ENCODE measurements at regions not wholly inside any gene's neighbourhood (a gene's known extent, or its start where the extent isn't known, plus 50 kb on each side); places are given as distances from the start of the nearest gene placed in this dataset.

GRCh38 chrX:65203545-65203944 lies 227.3 kb upstream of the ZC4H2 start:
- no peaks in the 10 kb centered on the region for H3K79me2 ChIP-seq (ENCODE audit: insufficient read depth, low read length)
- H2AFZ ChIP-seq (ENCODE audit: low read depth, low read length), result no peak overlapping the region
- DNase-seq (no peak), ATAC-seq (ENCODE audit: insufficient read depth, low read depth) (no peak)
- H3K4me1 ChIP-seq (ENCODE audit: insufficient read depth, low read length), result no peaks in the 10 kb centered on the region
- H3K9me3 ChIP-seq (ENCODE audit: insufficient read depth, low read length, severe bottlenecking), result no peaks in the 10 kb centered on the region
- no peak overlapping the region for H3K4me2 ChIP-seq (ENCODE audit: insufficient read depth, low read length)
- no peaks in the 10 kb centered on the region for H3K36me3 ChIP-seq (ENCODE audit: insufficient read depth, low read length)
- TF ChIP-seq EZH2 (IDR thresholded peaks at IDR 0.05; ENCODE audit: borderline replicate concordance, low read depth, low read length, severe bottlenecking), result no peak
- TF ChIP-seq, protein P1, sequence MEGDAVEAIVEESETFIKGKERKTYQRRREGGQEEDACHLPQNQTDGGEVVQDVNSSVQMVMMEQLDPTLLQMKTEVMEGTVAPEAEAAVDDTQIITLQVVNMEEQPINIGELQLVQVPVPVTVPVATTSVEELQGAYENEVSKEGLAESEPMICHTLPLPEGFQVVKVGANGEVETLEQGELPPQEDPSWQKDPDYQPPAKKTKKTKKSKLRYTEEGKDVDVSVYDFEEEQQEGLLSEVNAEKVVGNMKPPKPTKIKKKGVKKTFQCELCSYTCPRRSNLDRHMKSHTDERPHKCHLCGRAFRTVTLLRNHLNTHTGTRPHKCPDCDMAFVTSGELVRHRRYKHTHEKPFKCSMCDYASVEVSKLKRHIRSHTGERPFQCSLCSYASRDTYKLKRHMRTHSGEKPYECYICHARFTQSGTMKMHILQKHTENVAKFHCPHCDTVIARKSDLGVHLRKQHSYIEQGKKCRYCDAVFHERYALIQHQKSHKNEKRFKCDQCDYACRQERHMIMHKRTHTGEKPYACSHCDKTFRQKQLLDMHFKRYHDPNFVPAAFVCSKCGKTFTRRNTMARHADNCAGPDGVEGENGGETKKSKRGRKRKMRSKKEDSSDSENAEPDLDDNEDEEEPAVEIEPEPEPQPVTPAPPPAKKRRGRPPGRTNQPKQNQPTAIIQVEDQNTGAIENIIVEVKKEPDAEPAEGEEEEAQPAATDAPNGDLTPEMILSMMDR (IDR thresholded peaks at IDR 0.05; ENCODE audit: borderline replicate concordance, extremely low read depth, low read length, poor library complexity, severe bottlenecking), result no peak
- H3K4me3 ChIP-seq (ENCODE audit: low read depth in 1 of 2, low read length in 2 of 2), result no peak overlapping the region
- H4K20me1 ChIP-seq (ENCODE audit: insufficient read depth, low read length), result no peaks in the 10 kb centered on the region
- no peaks in the 10 kb centered on the region for H3K27me3 ChIP-seq (ENCODE audit: insufficient read depth, low read length, poor library complexity)
- no peak overlapping the region for H3K9ac ChIP-seq (ENCODE audit: low read depth, low read length)
- no peak overlapping the region for H3K27ac ChIP-seq (ENCODE audit: low read length)

- H3K9ac ChIP-seq (ENCODE audit: low read depth, low read length), result no peak overlapping the region
- no peak overlapping the region for H2AFZ ChIP-seq (ENCODE audit: low read depth, low read length)
- H3K79me2 ChIP-seq (ENCODE audit: insufficient read depth, low read length), result no peaks in the 10 kb centered on the region
- H3K4me2 ChIP-seq (ENCODE audit: insufficient read depth, low read length), result no peak overlapping the region
- H3K9me3 ChIP-seq (ENCODE audit: insufficient read depth, low read length, severe bottlenecking), result no peaks in the 10 kb centered on the region
- no peaks in the 10 kb centered on the region for H3K36me3 ChIP-seq (ENCODE audit: insufficient read depth, low read length)
- no peak for DNase-seq
- H3K4me1 ChIP-seq (ENCODE audit: insufficient read depth, low read length), result no peaks in the 10 kb centered on the region
- no peaks in the 10 kb centered on the region for H4K20me1 ChIP-seq (ENCODE audit: insufficient read depth, low read length)
- H3K4me3 ChIP-seq (ENCODE audit: low read depth in 1 of 2, low read length in 2 of 2), result no peak overlapping the region
- ATAC-seq (ENCODE audit: insufficient read depth, low read depth), result no peak
- TF ChIP-seq, protein P1 (IDR thresholded peaks at IDR 0.05; ENCODE audit: borderline replicate concordance, extremely low read depth, low read length, poor library complexity, severe bottlenecking), result no peak
- no peak for TF ChIP-seq EZH2 (IDR thresholded peaks at IDR 0.05; ENCODE audit: borderline replicate concordance, low read depth, low read length, severe bottlenecking)
- no peaks in the 10 kb centered on the region for H3K27me3 ChIP-seq (ENCODE audit: insufficient read depth, low read length, poor library complexity)
- H3K27ac ChIP-seq (ENCODE audit: low read length), result no peak overlapping the region
These were observed 220.6 kb upstream of the ZC4H2 start for GRCh38 chrX:65196758-65197360.

DNA sequence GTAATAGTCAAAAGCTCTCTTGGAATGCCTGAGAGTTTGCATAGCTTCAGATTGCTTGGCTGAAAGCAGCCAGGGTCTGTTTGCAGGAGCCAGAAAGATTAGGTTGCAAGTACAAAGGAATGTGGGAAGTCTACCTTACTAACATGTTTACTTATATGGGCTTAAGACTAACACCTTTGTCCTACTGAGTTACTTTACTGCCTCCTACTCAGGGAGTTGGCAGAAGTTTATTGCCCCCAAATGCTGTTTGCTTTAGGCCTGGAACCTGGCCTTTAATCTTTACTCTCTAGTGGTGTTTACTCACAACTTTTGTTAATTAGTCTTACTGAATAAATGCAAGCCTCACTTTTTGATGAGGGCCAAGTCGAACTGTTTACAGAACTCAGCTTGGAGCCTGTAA lies 219.4 kb upstream of the ZC4H2 start:
- H3K4me2 ChIP-seq (ENCODE audit: insufficient read depth, low read length), result no peak overlapping the region
- H3K4me3 ChIP-seq (ENCODE audit: low read depth in 1 of 2, low read length in 2 of 2), result no peak overlapping the region
- ATAC-seq (ENCODE audit: insufficient read depth, low read depth), result no peak

More for the DNA sequence above, 219.4 kb upstream of the ZC4H2 start:
- no peak for TF ChIP-seq EZH2 (IDR thresholded peaks at IDR 0.05; ENCODE audit: borderline replicate concordance, low read depth, low read length, severe bottlenecking)
- TF ChIP-seq, protein P1 (IDR thresholded peaks at IDR 0.05; ENCODE audit: borderline replicate concordance, extremely low read depth, low read length, poor library complexity, severe bottlenecking), result no peak
- DNase-seq, result no peak
- Histone ChIP-seq H3K27me3 (ENCODE audit: insufficient read depth, low read length, poor library complexity) (no peaks in the 10 kb centered on the region), H3K4me1 (ENCODE audit: insufficient read depth, low read length) (no peaks in the 10 kb centered on the region), H3K79me2 (ENCODE audit: insufficient read depth, low read length) (no peaks in the 10 kb centered on the region), H3K36me3 (ENCODE audit: insufficient read depth, low read length) (no peaks in the 10 kb centered on the region), H3K9ac (ENCODE audit: low read depth, low read length) (no peak overlapping the region), H4K20me1 (ENCODE audit: insufficient read depth, low read length) (no peaks in the 10 kb centered on the region), H3K9me3 (ENCODE audit: insufficient read depth, low read length, severe bottlenecking) (no peaks in the 10 kb centered on the region), H2AFZ (ENCODE audit: low read depth, low read length) (no peak overlapping the region), H3K27ac (ENCODE audit: low read length) (no peak overlapping the region)

All from DND-41 (cell line).